GM21528 (cell line): ENCODE measurements at regions not wholly inside any gene's neighbourhood (a gene's known extent, or its start where the extent isn't known, plus 50 kb on each side); places are given as distances from the start of the nearest gene placed in this dataset.

Source experiments
- ATAC-seq: cut with Tn5 transposase; IDR thresholded peaks from one replicate; pipeline ENCODE4 v1.9.1; 2021; ENCODE audit warnings: mild to moderate bottlenecking, moderate library complexity; ENCODE audit not compliant: unreplicated experiment, low FRiP score

- no peak for ATAC-seq
Measured at GRCh38 chr2:138103156-138103555, 138.9 kb downstream of the HNMT start.

DNA sequence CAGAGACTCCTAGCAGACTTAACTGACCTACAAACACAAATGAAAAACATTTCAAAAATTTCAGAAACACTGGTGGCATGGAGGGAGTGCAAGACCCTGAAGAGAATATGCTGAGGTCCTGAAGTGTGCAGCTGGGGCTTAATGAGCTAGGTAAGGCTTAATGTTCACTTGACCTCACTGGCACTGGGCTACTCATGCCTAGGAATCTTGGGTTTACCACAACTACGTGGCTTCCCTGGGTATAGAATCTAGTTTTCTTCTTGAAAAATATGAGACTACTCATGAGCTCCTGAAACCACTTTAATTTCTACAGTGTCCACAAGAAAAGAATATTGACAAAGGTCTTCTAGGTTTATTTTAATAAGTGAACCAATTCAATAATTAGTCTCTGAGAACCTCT lies 139.8 kb downstream of the HNMT start:
- ATAC-seq: no peak

GRCh38 chr2:138105358-138105757 lies 141.1 kb downstream of the HNMT start:
- no peak for ATAC-seq

GRCh38 chr2:138106606-138107005 lies 142.3 kb downstream of the HNMT start:
- ATAC-seq: no peak

DNA sequence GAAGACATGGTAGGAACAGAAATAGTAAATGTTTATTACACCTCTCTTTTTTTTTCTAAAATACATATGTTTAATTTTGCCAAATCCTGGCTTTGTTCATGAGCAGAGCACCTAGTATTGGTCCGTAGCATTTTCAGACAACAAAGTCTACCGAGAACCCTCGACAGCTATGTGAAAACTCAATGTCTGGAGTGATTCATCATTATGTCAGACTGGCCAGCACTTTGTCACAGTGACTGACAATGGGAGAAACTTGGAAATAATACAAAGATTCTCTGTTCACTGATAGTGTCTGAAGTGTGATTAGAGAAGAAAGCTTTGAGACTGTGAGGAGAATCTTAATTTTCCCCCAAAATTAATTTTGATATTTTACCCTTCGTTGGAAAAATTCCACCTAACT lies 143.0 kb downstream of the HNMT start:
- no peak for ATAC-seq

DNA sequence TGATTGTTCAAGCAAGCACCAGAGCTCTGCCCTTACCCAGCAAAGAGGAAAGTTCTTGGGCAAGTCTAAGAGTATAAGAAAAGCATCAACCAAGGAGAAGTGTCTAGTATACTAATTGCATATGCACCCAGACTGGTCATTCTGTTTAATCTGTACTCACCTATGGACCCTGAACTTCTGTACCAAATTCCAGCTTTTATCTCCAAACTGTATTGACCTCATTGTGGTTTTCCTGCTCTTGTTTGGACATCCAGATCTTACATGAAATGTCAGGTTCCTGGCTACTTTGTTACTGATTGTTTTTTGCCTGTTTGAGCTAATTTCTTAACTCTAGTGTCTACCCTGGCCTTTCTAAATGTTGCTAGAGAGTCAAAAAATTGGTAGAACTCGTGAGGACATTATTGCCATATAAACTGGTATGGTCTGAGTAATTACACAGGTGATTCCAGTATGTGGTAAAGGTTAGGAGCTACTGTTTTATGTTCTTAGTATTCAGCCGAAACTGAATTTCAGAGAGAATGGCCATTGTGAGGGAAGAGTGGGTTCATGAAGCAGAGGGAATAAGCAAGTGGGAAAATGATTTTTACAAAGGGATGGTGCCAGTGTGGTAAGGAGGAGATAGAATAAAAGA lies 146.3 kb downstream of the HNMT start:
- no peak for ATAC-seq

DNA sequence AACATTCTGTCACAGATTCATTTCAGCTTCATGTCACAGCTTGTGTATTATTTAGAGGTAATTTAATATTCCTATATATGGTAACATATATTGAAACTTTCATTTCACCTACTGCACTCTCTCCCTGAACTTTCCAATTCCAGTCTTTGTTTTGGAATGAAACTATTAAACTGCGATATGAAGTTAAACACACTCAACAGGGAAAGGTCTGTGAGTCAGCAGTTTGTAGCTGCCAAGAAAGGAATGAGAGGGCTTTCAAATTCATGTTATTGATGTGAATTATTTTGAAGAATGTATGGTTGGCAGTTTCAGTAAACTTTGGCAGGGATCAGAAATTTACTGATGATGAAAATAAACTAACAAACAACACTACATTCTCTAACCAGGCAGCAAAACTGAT lies 148.3 kb downstream of the HNMT start:
- no peak for ATAC-seq

GRCh38 chr2:138113871-138114525 lies 149.7 kb downstream of the HNMT start:
- no peak for ATAC-seq

DNA sequence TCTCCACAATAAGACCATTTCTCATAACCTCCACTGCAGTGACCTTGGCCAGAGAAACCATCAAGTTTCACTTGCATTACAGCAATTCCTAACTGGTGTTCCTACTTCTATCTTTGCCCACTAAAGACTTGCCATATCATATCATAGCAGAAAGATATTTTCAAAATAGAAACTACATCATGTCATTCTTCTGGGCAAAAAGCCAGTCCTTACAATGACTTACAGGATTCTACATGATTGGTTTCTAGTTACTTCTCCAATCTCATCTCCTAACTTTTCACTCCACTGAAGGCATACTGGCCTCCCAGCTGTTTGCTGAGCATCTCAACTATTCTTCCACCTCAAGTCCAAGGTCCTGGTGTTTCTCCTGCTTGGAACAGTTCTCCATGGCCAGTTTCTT lies 151.4 kb downstream of the HNMT start:
- ATAC-seq: no peak

DNA sequence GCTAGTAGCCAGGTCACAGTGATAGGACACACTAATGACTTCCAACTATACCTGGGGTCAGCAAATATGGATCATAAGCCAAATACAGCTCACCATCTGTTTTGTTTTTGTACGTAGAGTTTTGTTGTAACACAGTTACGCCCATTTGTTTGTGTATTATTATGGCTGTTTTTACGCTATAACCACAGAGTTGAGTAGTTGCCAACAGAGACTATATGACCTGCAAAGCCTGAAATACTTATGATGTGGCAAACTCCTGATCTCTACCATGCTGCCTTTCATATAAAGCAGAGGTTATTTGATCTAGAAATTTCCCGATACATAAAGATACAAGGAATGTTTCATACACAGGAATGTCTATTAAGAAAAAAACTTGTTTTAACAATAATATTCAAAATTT lies 152.2 kb downstream of the HNMT start:
- no peak for ATAC-seq

DNA sequence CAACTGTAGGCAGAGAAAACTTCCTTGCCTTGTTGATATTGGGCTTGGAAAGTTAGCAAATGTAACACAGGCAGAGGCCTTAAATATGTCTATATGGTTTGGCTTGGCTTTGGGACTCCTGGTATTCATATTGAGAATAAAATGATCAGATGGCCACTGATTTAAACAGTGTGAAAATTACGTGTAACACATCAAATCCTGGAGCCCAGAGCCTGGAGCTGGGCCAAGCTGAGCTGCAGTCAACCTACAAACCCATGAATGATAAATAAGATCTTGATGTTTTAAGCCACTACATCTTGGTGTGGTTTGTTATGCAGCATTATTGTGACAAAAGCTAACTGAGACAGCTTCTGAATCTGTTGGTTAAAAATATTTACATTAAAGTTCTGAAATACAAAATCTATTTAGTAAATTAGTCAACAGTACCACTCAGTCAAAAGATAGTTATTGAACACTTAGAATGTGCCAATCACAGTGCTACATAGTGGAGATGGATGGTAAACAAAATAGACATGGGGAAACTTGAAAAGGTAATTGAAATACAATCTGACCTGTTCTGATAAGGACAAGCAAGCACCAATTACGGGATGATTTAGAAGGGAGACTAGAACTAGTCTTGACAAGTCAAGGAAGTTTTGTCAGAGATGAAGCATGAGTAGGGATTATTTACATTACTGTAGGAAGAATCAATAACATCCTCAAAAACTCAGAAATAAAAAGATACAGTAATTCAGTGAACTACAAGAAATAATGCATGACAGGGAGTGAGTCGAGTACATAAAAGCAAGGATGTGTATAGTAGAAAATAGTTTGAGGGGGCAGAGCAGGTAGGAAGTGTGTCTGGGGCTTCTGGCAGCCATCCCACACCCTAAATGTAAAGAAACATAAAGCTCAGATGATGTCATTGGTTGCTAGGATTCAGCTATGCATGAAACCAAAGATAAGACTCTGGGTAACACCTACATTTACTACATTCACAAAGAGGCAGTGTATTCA lies 157.7 kb downstream of the HNMT start:
- ATAC-seq: no peak

DNA sequence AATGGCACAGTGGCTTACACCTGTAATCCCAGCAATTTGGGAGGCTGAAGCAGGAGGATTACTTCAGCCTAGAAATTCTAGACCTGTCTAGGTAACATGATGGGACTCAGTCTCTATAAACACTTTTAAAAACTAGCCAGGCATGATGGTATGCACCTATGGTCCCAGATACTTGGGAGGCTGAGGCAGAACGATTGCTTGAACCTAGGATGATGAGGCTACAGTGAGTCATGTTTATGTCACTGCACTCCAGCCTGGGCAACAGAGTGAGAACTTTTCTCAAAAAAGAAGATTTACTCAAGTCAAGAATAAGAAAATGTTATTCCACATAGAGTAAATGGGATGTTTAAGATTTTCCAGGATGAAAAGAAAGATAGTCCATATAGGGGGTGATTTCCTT lies 158.6 kb downstream of the HNMT start:
- ATAC-seq: no peak

- no peak for ATAC-seq
Measured at GRCh38 chr2:138123741-138124140, 159.5 kb downstream of the HNMT start.

DNA sequence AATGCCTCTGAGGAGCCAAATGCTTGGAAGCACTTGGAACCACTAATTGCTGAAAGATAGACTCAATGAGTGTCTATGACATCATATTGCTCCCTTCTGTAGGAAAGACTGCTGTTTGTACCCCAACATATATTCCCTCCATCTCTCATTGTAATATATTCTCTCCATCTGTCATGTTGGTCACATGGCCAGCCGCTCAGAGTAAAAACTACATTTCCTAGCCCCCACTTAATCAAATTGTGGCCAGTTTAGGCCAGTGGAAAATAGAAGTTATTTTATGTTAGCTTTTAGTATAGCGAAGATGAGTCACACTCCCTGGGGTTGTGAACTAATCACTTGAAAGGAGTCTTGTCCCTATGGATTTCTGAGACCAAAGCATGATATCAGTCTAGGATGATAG lies 160.2 kb downstream of the HNMT start:
- no peak for ATAC-seq

- no peak for ATAC-seq
Measured at GRCh38 chr2:138125306-138126288, 161.3 kb downstream of the HNMT start.

GRCh38 chr2:138132108-138132507 lies 167.8 kb downstream of the HNMT start:
- no peak for ATAC-seq

GRCh38 chr2:138137949-138138348 lies 173.7 kb downstream of the HNMT start:
- no peak for ATAC-seq

DNA sequence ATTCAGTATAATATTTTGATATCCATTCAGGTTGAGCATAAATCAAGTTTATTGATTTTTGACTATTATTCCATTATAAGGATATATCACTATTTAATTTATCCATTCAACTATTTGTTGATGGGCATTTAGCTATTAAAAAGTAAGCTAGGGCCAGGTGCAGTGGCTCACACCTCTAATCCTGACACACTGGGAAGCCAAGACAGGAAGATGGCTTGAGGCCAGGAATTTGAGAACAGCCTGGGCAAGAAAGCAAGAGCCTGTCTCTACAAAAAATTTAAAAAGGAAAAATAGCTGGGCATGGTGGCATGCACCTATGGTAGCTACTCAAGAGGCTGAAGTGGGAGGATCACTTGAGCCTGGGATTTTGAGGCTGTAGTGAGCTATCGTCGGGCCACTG lies 183.5 kb downstream of the HNMT start:
- ATAC-seq: no peak

GRCh38 chr2:138155304-138155703 lies 191.0 kb downstream of the HNMT start:
- no peak for ATAC-seq

DNA sequence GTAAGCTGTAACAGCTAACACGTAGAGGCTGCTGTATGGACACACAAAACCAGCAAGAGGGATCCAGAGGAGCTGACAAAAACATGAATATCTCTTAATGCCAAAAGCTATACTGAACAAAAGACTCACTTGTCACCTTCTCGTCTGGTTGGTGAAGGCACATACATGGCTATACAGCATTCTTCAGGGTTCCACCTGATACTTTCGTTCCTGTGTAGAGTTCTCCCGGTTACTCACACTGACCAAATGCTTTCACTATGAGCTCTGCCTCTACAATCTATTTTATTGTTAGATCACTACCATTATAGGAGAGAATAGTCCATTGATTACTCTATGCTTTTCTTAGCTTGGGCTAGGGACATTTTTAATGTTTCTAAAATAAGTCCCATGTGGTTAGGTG lies 193.1 kb downstream of the HNMT start:
- no peak for ATAC-seq
